Fibroblast of upper back skin (primary cell): ENCODE measurements at regions not wholly inside any gene's neighbourhood (a gene's known extent, or its start where the extent isn't known, plus 50 kb on each side); places are given as distances from the start of the nearest gene placed in this dataset.

Experiments
- DNase-seq: peaks from one replicate; pipeline ENCODE4 v3.0.0-alpha.2; 2013

DNA sequence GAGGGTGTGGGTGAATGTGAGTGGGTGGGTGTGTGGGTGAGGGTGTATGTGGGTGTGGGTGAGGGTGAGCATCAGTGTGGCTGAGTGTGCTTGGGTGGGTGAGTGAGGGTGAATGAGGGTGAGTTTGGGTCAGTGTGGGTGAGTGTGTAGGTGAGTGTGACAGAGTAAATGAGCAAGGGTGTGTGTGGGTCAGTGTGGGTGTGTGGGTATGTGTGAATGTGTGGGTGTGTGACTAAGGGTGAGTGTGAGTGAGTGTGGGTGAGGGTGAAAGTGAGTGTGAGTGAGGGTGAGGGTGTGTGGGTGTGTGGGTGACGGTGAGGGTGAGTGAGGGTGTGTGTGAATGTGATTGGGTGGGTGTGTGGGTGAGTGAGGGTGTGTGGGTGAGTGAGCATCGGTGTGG, 1676.7 kb upstream of the TENM3 start:
- DNase-seq, result no peak

DNA sequence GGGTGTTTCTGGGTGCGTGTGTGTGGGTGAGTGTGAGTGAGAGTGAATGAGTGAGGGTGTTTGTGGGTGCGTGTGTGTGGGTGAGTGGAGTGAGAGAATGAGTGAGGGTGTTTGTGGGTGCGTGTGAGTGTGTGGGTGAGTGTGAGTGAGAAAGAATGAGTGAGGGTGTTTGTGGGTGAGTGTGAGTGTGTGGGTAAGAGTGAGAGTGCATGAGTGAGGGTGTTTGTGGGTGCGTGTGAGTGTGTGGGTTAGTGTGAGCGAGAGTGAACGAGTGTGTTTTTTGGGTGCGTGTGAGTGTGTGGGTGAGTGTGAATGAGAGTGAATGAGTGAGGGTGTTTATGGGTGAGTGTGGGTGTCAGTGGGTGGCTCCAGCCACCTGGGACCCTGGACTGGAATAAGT, 1676.1 kb upstream of the TENM3 start:
- DNase-seq, result no peak

DNA sequence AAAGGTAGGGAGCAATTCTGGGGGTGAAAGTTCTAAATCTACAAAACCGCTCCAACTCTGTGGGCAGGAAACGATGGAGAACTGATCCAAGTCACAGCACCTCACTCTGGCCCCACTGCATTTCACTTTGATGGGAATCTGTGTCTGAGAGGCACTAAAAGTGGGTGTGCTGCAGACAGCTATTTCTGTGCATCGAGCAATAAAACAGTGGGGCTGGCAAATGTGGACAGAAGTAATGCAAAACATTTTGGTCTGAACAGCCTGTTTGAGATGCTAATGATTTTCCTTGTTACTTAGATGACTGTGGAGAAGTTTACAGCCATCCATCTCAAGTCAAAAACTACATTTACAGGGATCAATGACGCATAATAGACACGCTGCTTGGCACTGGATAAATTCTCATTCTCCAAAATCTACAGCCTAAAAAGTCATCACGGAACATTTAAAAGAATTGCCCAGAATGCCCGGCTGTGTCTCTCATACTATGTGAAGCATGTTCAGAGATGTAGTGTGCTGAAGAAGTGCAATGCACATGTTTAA, 1671.6 kb upstream of the TENM3 start:
- no peak for DNase-seq

DNA sequence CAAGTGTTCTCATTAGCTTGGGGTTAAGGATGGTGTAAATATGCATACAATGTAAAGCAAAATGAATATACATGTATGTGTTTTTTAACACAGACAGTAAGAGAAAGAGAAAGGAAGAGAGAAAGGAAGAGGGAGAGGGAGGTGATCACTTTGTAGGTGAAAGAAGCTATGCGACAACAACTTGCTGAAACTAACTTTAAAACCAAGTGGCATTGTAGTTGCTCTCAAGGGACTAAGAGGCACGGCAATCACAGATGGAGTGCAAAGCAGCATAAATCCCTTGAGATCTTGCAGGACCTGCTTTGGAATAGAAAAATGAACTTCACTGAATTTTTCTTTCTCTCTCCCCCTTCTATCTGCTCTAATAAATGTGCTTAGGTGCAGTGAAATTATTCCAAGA, 1665.0 kb upstream of the TENM3 start:
- no peak for DNase-seq

DNA sequence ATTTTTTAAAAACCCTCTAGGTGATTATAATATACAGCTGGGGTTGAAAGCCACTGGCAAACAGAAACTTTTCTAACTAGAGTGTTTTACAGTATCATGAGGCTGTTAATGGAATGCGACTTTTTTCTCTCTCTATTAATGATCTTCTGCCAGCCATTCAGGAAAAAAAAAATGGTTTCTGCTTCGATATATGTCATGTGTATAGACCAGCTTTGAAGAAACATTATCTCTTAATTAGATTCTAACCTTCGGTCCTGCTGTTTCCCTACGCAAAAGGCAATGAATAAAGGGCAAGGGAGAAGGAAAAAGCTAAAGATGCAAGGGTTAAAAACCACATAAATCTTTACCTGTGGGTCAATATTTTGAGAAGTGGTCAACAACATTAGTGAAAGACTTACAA, 1662.1 kb upstream of the TENM3 start:
- DNase-seq, result no peak

DNA sequence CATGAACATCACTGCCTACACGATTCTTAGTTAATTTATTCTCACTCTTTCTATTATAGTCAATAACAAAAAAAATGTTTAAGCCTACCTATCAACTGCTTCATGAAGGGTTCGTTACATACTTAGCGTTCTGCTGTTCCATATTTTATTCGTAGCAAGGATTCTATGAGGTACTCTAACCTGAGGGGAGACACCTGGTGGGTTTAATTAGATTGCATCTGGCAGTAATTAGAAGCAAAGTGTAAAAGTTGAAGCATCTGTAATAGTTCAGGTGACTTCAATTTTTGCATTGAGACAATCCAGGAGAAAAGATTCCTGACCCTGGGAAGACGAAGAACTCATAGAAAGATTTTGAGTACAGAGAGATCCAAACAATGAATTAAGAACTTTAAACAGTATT, 1655.8 kb upstream of the TENM3 start:
- no peak for DNase-seq

DNA sequence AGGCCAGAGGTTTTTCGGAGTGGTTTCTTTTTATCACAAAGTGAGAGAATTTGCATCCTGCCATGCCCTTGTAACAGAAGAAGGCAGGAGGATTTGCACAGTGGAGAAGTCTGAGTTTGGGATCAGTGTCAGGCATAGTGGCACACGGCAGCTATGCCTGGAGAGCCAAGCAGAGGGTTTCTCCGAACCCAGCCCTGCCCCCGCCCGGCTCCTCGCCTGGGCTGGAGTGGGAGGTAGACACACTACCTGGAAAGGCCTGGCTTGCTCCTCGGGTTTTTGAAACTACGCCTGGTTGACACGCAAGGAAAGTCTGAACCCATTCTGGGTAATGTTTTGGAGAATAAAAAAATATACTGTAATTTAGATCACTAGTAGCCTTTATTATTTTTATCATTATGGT, 1653.6 kb upstream of the TENM3 start:
- DNase-seq, result no peak

DNA sequence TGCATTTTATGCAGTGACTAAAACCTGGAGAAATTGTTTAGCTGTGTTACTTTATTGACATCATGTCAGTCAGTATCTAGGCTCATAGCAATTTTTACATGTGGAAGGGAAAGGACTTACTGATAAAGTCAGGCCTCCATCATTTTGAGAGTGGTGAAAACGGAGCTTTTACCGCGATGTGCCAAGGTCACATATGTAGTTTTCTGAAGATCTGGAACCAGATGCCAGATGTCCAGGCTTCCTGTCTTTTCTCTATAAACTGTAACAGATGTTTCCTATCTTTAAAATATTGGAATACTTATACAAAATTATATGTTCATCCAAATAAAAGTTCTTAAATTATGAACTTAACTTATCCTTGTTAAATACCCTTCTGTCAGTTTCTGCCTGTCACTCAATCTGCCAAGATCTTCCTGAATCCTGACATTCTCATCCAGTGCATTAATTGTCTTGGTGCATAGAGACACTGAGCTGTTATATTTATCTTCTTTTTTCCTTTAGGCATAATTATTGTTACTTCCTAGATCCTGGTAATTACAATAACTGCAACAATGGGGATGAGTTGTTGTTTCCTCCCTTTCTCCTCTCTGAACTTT, 1646.2 kb upstream of the TENM3 start:
- no peak for DNase-seq

DNA sequence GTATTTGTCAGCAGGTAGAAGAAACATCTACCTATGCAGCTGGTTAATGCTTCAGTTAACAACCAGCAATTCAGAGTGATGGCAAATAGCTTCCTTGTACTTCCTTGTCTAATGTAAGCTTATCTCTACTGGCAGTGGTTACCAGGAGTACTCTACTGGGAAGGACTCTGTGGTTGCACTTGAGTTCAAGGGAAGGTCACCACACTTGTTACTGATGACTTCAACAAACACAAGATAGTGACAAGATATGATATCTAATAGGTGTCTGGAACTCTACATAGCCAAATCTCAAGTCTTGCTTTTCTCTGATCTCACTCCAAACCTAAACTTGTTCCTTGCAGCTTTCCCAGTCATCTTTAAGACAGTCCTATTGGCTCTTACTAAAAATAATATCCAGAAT, 1644.9 kb upstream of the TENM3 start:
- DNase-seq, result no peak

DNA sequence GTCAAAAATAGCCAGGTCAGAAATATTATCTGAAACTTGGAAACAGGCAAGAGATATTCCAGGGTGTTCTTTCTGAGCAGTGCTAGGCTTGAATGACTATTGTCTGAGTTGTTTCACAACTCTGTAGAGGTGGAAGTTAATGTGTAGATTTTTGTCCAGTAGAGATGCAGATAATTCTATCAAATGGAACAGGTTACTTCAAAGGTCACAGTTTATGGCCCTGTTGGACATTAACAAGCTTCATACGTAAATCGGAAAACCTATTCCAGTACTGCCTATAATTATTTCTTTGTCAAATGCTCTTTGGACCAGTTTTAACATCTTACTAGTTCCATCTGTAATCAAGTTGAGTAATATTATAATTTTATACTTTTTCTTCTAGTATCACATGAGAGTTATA, 1639.4 kb upstream of the TENM3 start:
- DNase-seq, result no peak

DNA sequence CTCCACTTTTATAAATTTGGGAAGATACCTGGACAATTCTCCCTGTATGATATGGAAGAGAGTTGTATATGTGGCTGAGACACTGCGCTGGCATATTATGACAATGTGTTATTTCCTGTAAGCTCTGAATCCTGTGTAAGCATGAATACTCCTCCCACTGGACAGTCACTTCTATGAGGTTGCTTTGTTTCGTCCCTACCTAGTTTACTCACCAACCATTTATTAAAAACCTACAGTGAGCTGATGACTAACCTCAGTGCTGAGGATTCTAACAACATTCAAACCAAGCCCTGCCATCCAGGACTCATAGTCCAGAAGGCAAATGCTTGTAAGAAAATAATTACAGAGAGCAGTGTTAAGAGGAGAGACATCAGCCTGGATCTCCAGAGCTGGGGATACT, 1632.9 kb upstream of the TENM3 start:
- peak; percentile 4 for DNase-seq

DNA sequence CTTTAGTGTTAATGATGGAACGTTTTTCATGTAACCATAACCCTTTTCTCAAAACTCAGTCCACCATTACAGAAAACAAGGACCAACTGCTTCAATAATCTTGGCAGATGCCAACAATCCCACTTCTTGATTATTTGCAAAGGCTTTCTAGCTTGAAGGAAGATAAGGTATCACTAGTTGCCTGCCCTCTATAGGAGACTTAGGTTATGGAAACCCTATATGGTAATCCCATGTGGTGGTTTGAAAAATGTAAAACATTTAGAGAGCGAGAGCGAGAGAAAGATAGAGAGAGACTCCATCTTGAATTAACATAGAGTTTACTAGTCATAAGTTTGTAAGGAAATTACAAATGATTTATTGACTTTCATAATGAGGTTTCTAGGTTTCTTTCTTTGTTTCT, 1627.5 kb upstream of the TENM3 start:
- DNase-seq, result no peak

DNA sequence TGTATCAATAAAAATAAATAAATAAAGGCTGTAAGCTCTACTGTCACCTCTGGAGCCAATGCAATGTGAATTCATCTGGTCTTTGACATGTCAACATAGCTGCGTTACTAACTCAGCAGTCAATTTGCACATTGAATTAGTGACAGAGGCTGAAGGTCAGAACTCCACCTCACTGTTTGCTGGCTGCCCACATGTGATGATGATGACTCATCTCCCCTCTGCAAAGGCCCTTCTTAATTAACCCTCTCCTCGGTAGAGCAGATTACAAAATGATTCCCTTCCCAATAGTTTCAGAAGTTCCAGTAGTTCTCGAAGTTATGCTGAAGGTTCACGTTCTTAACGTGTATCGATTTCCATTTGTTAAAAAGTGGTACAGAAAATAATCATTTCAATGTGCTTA, 1626.0 kb upstream of the TENM3 start:
- DNase-seq, result no peak

DNA sequence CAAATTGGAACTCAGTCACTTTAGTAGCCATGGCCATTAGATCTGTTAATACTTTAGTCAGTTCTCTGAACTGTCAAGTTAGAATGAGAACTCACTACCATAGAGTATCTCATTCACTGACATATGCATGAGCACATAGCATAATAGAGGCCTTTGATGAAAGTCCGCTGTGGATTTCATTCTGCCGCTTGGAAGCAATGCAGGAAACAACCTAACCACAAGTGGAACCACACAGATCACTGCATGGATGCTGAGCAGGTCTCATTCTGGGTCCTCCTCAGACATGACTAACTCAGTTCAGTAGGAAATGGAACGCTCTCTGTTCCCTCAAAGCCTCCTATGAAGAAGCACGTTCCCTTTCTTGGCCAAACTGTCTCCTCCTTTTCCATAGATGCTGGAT, 1624.8 kb upstream of the TENM3 start:
- DNase-seq, result no peak

DNA sequence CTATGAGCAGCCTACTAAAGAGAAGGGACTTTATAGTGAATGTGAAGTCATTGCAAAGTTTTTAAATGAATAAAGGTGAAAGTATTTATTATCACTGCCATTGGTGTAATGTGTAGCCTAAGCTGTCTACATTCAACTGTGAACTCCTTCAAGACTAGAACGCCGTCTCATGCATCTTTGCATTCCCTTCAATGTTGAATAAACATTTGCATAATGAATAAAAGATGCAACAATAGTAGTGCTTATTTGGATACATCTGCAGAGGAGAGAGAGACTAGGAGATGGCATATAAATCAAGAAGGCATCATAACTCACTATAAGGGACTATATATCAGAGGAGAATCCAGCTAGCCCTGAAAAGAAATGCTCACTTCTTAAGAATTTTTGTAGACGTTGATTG, 1623.8 kb upstream of the TENM3 start:
- DNase-seq, result no peak

DNA sequence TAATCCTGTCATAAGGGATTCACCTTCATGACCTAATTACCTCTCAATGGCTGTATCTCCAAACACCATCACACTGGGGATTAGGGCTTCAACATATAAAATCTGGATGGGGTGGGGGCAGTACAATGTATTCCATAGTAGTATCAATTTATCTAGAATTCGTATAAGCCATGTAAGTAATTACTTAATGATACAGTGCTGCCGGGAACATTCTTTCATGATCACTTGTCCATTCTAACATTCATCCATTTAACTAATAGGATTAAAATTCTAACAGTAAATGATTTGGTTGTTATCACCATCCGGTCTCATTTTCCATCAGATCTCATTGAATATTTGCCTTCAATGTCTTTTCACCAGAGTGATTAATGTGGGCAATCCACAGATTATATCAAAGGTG, 1620.9 kb upstream of the TENM3 start:
- no peak for DNase-seq

DNA sequence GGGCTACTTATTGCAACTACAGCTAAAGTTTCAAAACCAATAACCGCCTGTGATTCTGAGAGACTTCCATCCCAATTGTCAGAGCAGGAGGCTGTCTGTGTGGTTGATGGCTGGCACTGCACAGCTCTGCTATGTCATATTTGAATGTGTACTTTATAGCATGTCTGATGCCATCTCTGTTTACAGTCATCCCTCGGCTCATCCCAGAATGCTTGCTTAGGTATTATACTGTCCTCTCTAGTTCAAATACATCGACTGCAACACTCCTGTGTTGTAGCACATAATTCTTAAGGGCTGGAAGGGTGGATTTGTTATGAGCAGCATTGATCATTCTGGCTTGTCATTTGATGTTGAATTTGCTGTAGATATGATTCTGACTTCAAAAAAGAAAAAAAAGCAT, 1617.5 kb upstream of the TENM3 start:
- DNase-seq, result no peak

DNA sequence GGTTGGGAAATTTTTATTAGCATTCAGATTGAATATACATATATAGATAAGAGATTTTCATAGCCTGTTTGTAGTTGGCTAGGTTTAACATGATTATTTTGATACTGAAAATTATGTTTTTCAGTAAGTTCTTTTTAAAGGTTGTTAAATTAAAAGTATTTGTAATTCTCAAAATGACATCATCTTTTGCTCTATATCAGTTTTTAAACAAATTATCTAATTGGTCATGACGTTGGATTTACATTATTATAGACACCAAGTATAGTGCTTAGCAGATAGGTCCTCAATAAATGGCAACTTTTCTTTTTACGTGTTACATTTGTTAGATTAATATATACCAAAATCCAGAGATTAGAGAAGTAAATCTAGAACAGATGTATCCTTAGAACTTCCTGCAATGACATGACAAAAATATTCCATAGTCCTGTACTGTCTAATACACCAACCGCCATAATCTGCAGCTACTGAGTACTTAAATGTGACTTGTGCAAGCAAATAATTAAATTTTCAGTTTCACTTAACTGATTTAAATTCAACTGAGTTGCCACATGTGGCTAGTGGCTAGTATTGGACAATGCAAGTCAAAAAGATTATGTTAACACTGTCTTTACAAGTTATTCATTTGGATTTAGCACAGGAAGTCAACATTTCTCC, 1613.1 kb upstream of the TENM3 start:
- no peak for DNase-seq

DNA sequence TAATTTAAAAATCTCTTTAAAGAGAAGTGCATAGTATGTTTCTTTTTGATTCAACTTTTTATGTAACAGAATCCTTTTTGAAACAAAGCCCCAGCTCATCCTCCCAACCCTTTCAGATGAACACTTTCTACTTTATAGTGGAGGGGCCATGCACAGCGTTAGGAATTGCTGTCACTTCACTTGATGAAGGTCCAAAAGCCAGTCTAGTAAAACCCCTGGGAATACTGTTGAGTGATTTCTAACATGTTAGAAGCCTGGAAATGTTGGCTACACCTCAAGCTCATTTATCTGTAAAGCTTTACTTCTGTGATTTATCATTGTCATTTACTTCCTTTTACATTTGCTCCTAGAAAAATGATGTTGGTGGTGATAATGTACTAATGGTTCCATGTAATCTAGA, 1608.9 kb upstream of the TENM3 start:
- no peak for DNase-seq

DNA sequence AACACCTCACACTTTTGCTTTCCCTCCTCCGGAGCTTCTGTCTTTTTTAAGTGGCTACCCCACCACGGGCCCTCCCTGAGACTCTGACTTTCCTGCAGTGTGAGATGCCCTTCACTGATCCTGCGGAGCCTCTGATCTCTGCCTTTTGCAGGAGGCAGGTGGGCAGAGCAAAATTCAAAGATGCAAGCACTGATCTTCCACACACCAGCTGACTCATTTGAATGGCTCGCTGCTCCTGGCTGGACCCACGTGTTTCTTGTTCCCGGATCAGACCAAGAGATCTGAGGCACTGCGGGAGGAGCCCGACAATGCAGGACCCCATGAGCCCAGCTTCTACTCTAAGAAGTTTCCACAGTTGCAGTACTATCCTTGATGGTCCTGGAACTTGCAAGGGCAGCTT, 1607.9 kb upstream of the TENM3 start:
- peak; percentile 40 for DNase-seq

DNA sequence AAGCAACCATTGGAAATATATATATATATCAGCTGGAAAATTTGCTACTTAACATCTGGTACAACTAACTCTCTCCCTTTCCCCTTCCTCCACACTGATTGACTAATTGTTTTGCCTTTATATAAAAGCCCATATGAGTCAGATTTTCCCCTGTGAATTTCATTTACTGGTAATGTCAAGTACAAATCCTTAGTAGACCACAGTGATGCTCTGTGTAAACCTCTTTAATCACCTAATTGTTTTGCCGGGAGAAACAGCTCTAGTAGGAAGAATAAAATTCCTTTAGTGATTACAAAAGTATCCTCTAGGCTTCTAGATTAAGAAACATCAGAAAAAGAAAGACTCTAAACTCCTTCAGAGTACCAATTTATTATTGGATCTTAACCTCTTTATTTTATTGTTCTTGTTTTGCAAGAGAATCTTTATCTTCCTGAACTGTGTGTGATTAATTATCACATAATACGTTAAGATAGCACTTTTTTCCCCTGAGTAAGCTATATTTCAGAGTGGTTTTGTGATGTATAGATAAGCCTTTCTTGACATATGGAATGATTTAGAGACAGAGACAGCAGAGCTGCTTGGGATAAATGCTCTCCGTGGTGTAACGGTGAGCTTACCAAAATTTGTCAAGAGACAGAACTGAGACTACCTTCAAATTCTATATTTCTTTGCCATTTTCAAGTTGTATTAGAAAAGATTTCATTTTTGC, 1606.4 kb upstream of the TENM3 start:
- peak; percentile 82 for DNase-seq

DNA sequence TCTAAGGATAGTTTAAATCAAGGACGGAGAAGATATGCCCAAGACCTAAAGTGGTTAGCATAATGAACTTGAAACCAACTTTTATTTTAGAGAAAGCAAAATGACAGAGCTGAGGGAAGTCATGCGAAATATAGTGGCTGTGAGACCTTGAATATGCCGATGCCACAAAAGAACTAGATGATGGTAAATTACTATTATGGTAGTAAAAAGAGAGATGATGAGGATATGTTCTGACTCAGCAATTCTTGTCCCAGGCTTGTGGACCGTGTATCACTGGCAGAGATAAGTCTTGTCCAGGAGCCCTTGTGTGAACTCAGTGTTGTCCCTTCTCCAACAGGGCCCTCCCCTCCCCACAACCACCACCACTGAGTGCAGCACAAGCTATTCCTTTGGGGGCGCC, 1605.6 kb upstream of the TENM3 start:
- no peak for DNase-seq

DNA sequence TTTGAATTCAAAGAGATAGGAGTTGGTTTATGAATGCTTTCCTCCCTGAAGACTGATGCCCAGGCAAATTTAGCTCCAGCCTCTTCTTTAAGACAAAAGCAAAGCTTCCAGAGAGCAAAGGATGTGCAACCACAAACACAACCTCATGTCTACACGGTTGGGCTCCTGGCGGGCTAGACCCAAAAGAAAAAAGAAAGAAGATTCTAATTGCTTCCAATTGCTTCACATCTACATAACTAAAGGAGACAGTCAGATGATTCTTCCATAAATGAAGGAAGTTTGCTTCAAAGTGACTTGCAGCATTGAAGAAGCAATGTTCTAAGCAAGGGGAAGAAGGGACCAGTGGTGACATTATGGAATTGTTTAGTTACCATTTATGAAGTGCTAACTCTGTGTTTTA, 1603.0 kb upstream of the TENM3 start:
- no peak for DNase-seq

DNA sequence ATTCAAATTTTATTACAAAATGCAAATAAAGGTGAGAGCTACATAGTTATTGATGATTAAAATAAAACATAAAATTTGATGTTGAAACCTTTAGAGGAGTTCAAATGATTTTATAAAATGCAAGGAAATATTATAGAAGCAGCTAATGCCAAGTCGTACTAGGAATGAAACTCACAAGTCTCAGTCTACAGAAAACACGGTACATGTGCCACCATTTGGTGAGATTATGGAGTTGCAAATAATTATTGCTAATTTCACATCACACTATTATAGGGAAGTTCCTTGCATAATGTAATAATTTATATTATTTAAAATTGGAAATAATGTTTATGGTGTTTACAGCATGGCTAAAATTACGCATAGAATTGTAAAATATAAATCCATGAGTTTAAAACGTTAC, 1601.7 kb upstream of the TENM3 start:
- no peak for DNase-seq

DNA sequence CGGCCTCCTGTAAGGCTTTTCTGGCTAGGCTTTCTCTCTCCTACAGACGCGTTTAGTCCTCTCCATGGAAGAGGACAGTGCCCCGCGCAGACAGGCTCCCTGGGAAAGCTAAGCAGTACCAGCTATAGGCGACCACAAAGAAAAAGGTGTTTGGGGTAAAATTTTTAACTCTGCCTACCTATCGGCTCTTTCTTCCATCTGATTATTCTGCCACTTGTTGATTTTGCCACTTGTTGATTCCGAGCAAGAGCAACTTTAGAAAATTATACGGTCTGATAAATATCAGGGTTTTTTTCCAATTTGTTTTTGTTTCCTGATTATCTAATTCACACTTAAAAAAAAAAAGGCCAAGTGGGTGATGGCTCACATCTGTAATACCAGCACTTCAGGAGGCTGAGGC, 1600.5 kb upstream of the TENM3 start:
- no peak for DNase-seq
